ENCODE measurements at regions not wholly inside any gene's neighbourhood (a gene's known extent, or its start where the extent isn't known, plus 50 kb on each side); places are given as distances from the start of the nearest gene placed in this dataset.
"Not testable (repeated sequence)": the region's sequence is repeated elsewhere in the genome, so short reads cannot be mapped to it uniquely, and the experiment has no call there.

DNA sequence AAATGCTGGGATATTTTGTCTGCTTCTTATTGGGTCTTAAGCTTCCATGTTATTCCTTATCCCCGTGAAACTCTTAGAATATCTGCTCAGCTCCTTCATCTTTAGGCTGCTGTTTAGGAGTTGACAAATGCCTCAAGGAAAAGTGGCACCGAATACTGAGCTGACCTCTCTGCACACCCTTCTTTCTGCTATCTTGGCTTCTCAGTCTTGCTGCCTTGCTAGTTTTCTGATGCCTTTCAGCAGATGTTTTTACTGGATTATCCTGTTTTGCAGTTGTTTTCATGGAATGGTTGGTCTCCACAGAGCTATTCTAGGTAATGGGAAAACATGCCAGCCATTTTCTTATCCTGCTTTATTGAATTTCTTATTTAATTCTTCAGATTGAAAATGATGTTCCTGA lies 86.3 kb downstream of the GYPE start:
- no peaks in the 10 kb centered on the region for H3K27me3 ChIP-seq
- no peak for TF ChIP-seq Cebpa-rat (IDR thresholded peaks at IDR 0.05)
- no peaks in the 10 kb centered on the region for H3K4me1 ChIP-seq
- H3K4me2 ChIP-seq, result no peak overlapping the region
- no peaks in the 10 kb centered on the region for H3K36me3 ChIP-seq
- H3K9ac ChIP-seq, result no peak overlapping the region
- no peaks in the 10 kb centered on the region for H4K20me1 ChIP-seq
- H3K9me3 ChIP-seq, result no peaks in the 10 kb centered on the region
- H3K27ac ChIP-seq, result no peak overlapping the region
- no peak overlapping the region for H3K4me3 ChIP-seq

DNA sequence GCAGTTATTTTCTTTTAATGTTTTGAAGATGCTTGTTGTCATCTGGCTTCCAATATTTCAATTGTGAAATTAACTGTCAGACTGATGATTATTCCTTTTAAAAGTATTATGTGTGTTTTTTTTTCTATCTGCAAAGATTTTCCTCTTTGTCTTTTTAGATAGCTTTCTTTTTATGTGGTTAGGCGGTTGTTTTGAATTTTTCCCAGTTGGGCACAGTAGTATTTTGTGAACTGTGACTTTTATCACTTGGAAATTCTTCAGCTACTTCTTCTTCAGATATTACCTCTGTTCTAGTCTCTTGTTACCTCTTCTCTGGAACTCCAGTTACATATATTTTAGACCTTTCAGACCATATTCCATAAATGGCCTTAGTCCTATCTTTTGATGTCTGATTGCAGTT lies 87.5 kb downstream of the GYPE start:
- not testable (repeated sequence) for H3K4me1 ChIP-seq, H3K27me3 ChIP-seq, H3K36me3 ChIP-seq, H3K4me2 ChIP-seq, H3K9me3 ChIP-seq, H3K9ac ChIP-seq, H3K4me3 ChIP-seq, H3K27ac ChIP-seq, H4K20me1 ChIP-seq

DNA sequence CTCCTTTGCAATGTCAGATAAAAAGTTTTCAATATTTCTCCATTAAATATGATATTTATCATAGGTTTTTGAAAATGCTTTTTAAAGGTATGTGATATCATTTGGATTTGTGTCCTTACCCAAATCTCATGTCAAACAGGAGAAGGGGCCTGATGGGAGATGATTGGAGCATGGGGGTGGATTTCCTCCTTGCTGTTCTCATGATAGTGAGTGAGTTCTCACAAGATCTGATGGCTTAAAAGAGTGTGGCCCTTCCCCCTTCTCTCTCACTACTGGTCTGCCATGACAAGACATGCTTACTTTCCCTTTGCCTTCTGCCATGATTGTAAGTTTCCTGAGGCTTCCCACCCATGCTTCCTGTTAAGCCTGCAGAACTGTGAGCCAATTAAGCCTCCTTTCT lies 90.0 kb downstream of the GYPE start:
- not testable (repeated sequence) for H3K27me3 ChIP-seq, H3K4me2 ChIP-seq, H3K9ac ChIP-seq, H3K36me3 ChIP-seq, H3K4me1 ChIP-seq, H3K4me3 ChIP-seq, H3K27ac ChIP-seq, H4K20me1 ChIP-seq, H3K9me3 ChIP-seq

- H4K20me1 ChIP-seq, H3K4me2 ChIP-seq, H3K27me3 ChIP-seq, H3K9me3 ChIP-seq, H3K9ac ChIP-seq, H3K4me1 ChIP-seq, H3K4me3 ChIP-seq, H3K27ac ChIP-seq, H3K36me3 ChIP-seq: not testable (repeated sequence)
These were observed 91.8 kb downstream of the GYPE start for GRCh38 chr4:143813431-143814154.

DNA sequence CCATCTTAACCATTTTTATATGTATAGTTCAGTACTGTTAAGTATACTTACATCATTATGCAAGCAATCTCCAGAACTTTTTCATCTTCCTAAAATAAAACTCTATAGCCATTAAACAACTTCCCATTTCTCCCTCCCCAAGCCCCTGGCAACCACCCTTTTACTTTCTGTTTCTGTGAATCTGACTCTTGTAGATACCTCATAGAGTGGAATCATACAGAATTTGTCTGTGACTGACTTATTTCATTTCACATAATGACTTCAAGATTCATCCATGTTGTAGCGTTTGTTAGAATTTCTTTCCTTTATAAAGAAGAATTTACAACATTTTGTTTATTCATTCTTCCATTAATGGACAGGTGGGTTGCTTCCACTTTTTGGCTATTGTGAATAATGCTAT lies 91.2 kb upstream of the FREM3 start:
- peaks cover 14% of the 10 kb centered on the region for H3K4me1 ChIP-seq
- H3K9me3 ChIP-seq, H3K27me3 ChIP-seq, H3K4me2 ChIP-seq, H3K4me3 ChIP-seq, H4K20me1 ChIP-seq, H3K9ac ChIP-seq, H3K27ac ChIP-seq, H3K36me3 ChIP-seq: not testable (repeated sequence)

DNA sequence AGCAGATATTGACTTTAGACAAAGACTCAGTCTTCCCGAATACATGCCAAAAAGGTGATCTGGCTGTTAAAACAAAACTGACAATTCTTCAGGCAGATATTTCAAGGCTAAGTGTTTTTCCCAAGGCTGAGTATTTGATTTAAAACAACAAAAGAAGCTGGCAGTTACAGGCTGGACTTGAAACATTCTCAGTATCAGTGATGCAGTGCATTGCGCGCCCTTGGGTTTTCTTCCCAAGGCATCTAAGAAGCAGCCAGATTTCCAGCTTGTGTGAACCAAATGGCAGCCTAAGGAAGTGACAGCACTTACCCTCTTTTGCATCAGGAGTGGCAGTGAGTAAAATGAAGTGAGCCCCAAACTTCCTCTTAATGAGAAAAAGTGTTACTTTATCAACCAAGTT lies 90.0 kb upstream of the FREM3 start:
- not testable (repeated sequence) for H3K36me3 ChIP-seq, H3K27ac ChIP-seq, H3K4me2 ChIP-seq, H3K9me3 ChIP-seq, H3K4me3 ChIP-seq, H4K20me1 ChIP-seq, H3K27me3 ChIP-seq, H3K9ac ChIP-seq
- H3K4me1 ChIP-seq, result peaks cover 14% of the 10 kb centered on the region

- Histone ChIP-seq H3K4me1 (peaks cover 14% of the 10 kb centered on the region), H3K4me2 (peak overlapping the region; percentile 37)
- H3K27me3 ChIP-seq, H4K20me1 ChIP-seq, H3K27ac ChIP-seq, H3K9me3 ChIP-seq, H3K4me3 ChIP-seq, H3K36me3 ChIP-seq, H3K9ac ChIP-seq: not testable (repeated sequence)
These were observed 89.1 kb upstream of the FREM3 start for GRCh38 chr4:143789618-143790017.

DNA sequence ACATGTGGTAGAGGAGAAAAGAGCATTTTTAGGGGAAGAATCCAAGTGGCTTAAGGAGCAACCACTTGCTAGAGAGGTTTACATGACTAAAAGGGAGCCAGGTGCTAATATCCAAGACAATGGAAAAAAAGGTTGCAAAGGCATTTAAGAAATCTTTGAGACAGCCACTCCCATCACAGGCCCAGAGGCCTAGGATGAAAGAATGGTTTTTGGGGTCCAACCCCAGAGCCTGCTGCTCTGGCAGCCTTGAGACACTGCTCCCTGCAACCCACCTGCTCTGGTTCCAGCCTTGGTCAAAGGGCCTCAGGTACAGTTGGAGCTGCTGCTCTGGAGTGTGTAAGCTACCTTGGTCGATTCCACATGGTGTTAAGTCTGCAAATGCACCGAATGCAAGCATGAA lies 84.1 kb upstream of the FREM3 start:
- Histone ChIP-seq H3K9ac (no peak overlapping the region), H3K9me3 (peaks cover 13% of the 10 kb centered on the region), H3K36me3 (no peaks in the 10 kb centered on the region), H3K4me1 (peaks cover 6% of the 10 kb centered on the region), H4K20me1 (no peaks in the 10 kb centered on the region), H3K27me3 (no peaks in the 10 kb centered on the region), H3K4me2 (no peak overlapping the region), H3K27ac (no peak overlapping the region), H3K4me3 (no peak overlapping the region)
- no peak for TF ChIP-seq Cebpa-rat (IDR thresholded peaks at IDR 0.05)

GRCh38 chr4:143782521-143782920 lies 82.0 kb upstream of the FREM3 start:
- Histone ChIP-seq H3K27me3 (no peaks in the 10 kb centered on the region), H3K9ac (no peak overlapping the region), H3K4me1 (no peaks in the 10 kb centered on the region), H3K4me3 (no peak overlapping the region), H4K20me1 (no peaks in the 10 kb centered on the region), H3K4me2 (no peak overlapping the region), H3K36me3 (no peaks in the 10 kb centered on the region), H3K27ac (no peak overlapping the region), H3K9me3 (peaks cover 13% of the 10 kb centered on the region)
- no peak for TF ChIP-seq Cebpa-rat (IDR thresholded peaks at IDR 0.05)

DNA sequence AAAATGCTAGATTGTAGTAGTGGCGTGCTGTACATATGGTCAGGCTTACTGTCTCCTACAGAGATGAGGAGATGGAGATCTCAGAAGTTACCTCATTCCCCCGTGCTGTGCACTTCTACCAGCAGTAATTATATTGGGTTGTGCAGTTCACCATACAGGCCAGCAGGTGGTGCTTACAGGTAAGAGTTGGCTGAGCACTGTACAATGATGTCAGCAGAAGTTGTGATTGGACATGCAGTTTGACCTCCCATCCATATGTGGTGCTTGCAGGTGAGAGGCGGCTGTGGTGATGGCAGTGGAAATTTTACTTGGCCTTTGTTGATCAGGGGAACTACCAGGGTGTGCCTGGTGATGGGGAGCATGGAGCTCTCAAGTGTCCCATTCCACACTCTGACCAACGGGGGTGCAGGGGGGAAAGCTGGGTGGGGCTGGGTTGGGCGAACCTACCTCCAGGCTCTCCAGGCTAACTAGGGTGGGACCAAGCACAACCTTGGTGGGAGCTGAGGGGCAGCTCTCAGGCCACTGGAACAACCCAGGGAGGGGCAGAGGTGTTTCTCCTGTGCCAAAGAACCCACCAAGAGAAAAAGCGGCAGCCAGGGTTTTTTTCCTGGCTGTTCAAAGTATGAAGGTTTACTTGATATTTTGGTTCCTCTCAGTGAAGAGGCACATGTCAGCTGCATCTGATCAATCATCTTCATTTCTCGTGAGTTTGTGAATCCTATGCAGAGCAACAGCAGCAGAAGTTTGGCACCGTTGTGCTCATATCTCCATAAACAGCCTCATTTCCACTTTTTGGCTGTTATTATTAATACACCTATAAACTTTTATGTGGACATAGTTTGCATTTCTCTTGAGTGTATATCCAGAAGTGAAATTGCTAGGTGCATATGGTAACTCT lies 73.8 kb upstream of the FREM3 start:
- no peaks in the 10 kb centered on the region for H3K9me3 ChIP-seq
- H4K20me1 ChIP-seq, result no peaks in the 10 kb centered on the region
- H3K4me1 ChIP-seq, result no peaks in the 10 kb centered on the region
- no peak overlapping the region for H3K27ac ChIP-seq
- H3K9ac ChIP-seq, result no peak overlapping the region
- no peak overlapping the region for H3K4me2 ChIP-seq
- TF ChIP-seq Cebpa-rat (IDR thresholded peaks at IDR 0.05), result no peak
- H3K27me3 ChIP-seq, result no peaks in the 10 kb centered on the region
- H3K36me3 ChIP-seq, result no peaks in the 10 kb centered on the region
- H3K4me3 ChIP-seq, result no peak overlapping the region

GRCh38 chr4:143771269-143771668 lies 70.8 kb upstream of the FREM3 start:
- Histone ChIP-seq H3K4me1 (no peaks in the 10 kb centered on the region), H3K4me3 (no peak overlapping the region), H4K20me1 (no peaks in the 10 kb centered on the region), H3K27ac (no peak overlapping the region), H3K4me2 (no peak overlapping the region), H3K9me3 (no peaks in the 10 kb centered on the region), H3K9ac (no peak overlapping the region), H3K27me3 (no peaks in the 10 kb centered on the region), H3K36me3 (no peaks in the 10 kb centered on the region)
- TF ChIP-seq Cebpa-rat (IDR thresholded peaks at IDR 0.05), result no peak

All from BLaER1 (cell line).